ENCODE measurements at regions not wholly inside any gene's neighbourhood (a gene's known extent, or its start where the extent isn't known, plus 50 kb on each side); places are given as distances from the start of the nearest gene placed in this dataset.

- Histone ChIP-seq H3K9ac (replicated peaks; ENCODE audit: extremely low read depth, insufficient read depth, low read length) (no peak overlapping the region), H3K27me3 (ENCODE audit: control insufficient read depth in 2 of 2, insufficient read depth in 2 of 2, low read length in 2 of 2) (no peaks in the 10 kb centered on the region), H3K4me2 (ENCODE audit: insufficient read depth, low read length) (no peak overlapping the region), H3K4me3 (replicated peaks in 1 of 3; ENCODE audit: insufficient read depth in 1 of 3, low read depth in 1 of 3, low read length in 3 of 3) (no peak overlapping the region), H3K79me2 (ENCODE audit: control insufficient read depth, insufficient read depth, low read length) (no peaks in the 10 kb centered on the region), H3K4me1 (ENCODE audit: control insufficient read depth, extremely low read depth, insufficient read depth, low read length) (no peaks in the 10 kb centered on the region), H3K9me3 (replicated peaks; ENCODE audit: control insufficient read depth, insufficient read depth, low read length) (peaks cover 8% of the 10 kb centered on the region), H3K36me3 (ENCODE audit: control insufficient read depth in 2 of 2, extremely low read depth in 1 of 2, insufficient read depth in 2 of 2, low read length in 2 of 2) (no peaks in the 10 kb centered on the region), H4K20me1 (replicated peaks; ENCODE audit: control insufficient read depth, extremely low read depth, insufficient read depth, low read length) (no peaks in the 10 kb centered on the region), H3K27ac (ENCODE audit: insufficient read depth, low read depth, low read length) (no peak overlapping the region), H2AFZ (ENCODE audit: low read depth, low read length) (no peak overlapping the region), H3K9me1 (replicated peaks; ENCODE audit: control insufficient read depth, extremely low read depth, insufficient read depth, low read length) (no peaks in the 10 kb centered on the region)
- DNase-seq (ENCODE audit: low read depth, low spot score), result no peak
- ChIA-PET POLR2A (no interaction called here), CTCF (no interaction called here)
- no peak for FAIRE-seq
- dilution Hi-C loops (cut with MboI; ENCODE audit: extremely low pct_ligation_motif_present, low sequenced_read_pairs) (no loop called here), intact Hi-C loops (cut with micrococcal nuclease) (no loop called here)
- TF ChIP-seq MYC (IDR thresholded peaks at IDR 0.05; ENCODE audit: low read depth, low read length) (no peak), GATA2 (IDR thresholded peaks at IDR 0.05; ENCODE audit: insufficient read depth, insufficient read length, low read depth, low read length) (no peak), MAX (IDR thresholded peaks at IDR 0.05; ENCODE audit: insufficient read depth, insufficient read length) (no peak), JUN (IDR thresholded peaks at IDR 0.05; ENCODE audit: borderline replicate concordance, insufficient read depth, insufficient read length, low read depth) (no peak), POLR2AphosphoS5 (IDR thresholded peaks at IDR 0.05; ENCODE audit: insufficient read depth, low read depth, low read length) (no peak), FOS (IDR thresholded peaks at IDR 0.05; ENCODE audit: borderline replicate concordance, insufficient read depth, low read length) (no peak), EZH2 (IDR thresholded peaks at IDR 0.05; ENCODE audit: borderline replicate concordance, low read depth, low read length, severe bottlenecking) (no peak), POLR2A (IDR thresholded peaks at IDR 0.05; ENCODE audit: low read depth, low read length) (no peak), CTCF (IDR thresholded peaks at IDR 0.05; ENCODE audit: extremely low read depth in 1 of 2, insufficient read depth in 1 of 2, low read depth in 1 of 2, low read length in 2 of 2) (no peak)
- BruUV-seq (replicated peaks), result no TSS peak
Observed at GRCh38 chr14:42550310-42550709, 943.6 kb downstream of the LRFN5 start.

All from endothelial cell of umbilical vein (primary cell).